Heart right ventricle (tissue), 16 donors: ENCODE measurements at regions not wholly inside any gene's neighbourhood (a gene's known extent, or its start where the extent isn't known, plus 50 kb on each side); places are given as distances from the start of the nearest gene placed in this dataset.
A peak's percentile ranks its signal among the peaks of the same experiment; 100 is the strongest.

Experiments used
- ATAC-seq, 8 donors: fragments of 200-7000 bp; cut with Tn5 transposase; one replicate each; pipeline ENCODE4 v1.9.1; 2020; ENCODE audit warnings: mild to moderate bottlenecking in 8 of 8, moderate library complexity in 8 of 8, moderate number of reproducible peaks in 1 of 8
- DNase-seq, 2 donors: peaks; one replicate each; pipeline ENCODE4 v3.0.0-alpha.2; 2020
- H3K27ac ChIP-seq, 10 donors: fragments of 200-600 bp; sonication (generic) in 2 of 10; one replicate each; pipeline versions ENCODE4 v1.5.0 to v1.8.0; 2020 to 2022; ENCODE audit warnings: mild to moderate bottlenecking in 3 of 10
- H3K27me3 ChIP-seq, 7 donors: fragments of 200-600 bp; one replicate each; pipeline ENCODE4 v1.8.0; 2021 to 2022; ENCODE audit warnings: mild to moderate bottlenecking in 2 of 7
- H3K36me3 ChIP-seq, 9 donors: fragments of 200-600 bp; sonication (generic) in 1 of 9; one replicate each; pipeline versions ENCODE4 v1.5.0 to v1.8.0; 2020 to 2022; ENCODE audit warnings: mild to moderate bottlenecking in 2 of 9
- H3K4me1 ChIP-seq, 9 donors: fragments of 200-600 bp; sonication (generic) in 1 of 9; one replicate each; pipeline versions ENCODE4 v1.5.0 to v1.8.0; 2020 to 2022; ENCODE audit warnings: mild to moderate bottlenecking in 4 of 9
- H3K4me3 ChIP-seq, 10 donors: fragments of 200-600 bp; sonication (generic) in 2 of 10; one replicate each; pipeline versions ENCODE4 v1.5.0 to v1.8.0; 2020 to 2022; ENCODE audit warnings: mild to moderate bottlenecking in 7 of 10, moderate library complexity in 2 of 10
- H3K9me3 ChIP-seq, 11 donors: fragments of 200-600 bp in 10 of 11; sonication (generic) in 2 of 11; one replicate each; pipeline versions ENCODE4 v1.5.0 to v1.8.0; 2013 to 2022; ENCODE audit warnings: mild to moderate bottlenecking in 2 of 11, control low read depth in 1 of 11, moderate library complexity in 1 of 11
- WGBS, 2 donors: extraction: QIAGEN DNeasy Blood & Tissue Kit; methylation state at CpG; one replicate each; pipeline ENCODE4 v1.1.7; 2013; ENCODE audit warnings: inconsistent platforms in 1 of 2; 5-methylcytosine and 5-hydroxymethylcytosine counted together
- intact Hi-C, 10 donors: fragments of 100-400 bp; cut with DNase I; formaldehyde crosslinking; loops; one replicate each; pipeline versions ENCODE4 v1.11.1 to v1.14.2; 2022
- TF ChIP-seq, protein P1 (sequence below), 9 donors: fragments of 200-600 bp; sonication (generic) in 2 of 9; IDR thresholded peaks; one replicate each; pipeline versions ENCODE4 v1.5.0 to v1.8.0; 2021 to 2022; ENCODE audit warnings: antibody characterized with exemption in 9 of 9, mild to moderate bottlenecking in 5 of 9, moderate library complexity in 1 of 9
- donor health status: Arrhythmogenic right ventricular cardiomyopathy.
- donor health status: ischemic (EF 13 %, LVEDD 7.1; RV severe dilation, severe dysfunction).
- donor health status: healthy with polysubstance abuse.
- donor health status: DM: no; HTN: yes; CAD: no.
- donor health status: DM: no; HTN: no; CAD: no.
- donor health status: ischemic (EF 25% LVEDD 6.9; RV normal size, moderate dysfunction).
- donor health status: ischemic (EF 25% LVEDD 5.7; RV mildly dilated, moderate dysfunction).
- donor health status: healthy.
- donor health status: DM: yes; HTN: yes; CAD: no.
- donor health status: Ischemic cardiomyopathy.
- donor health status: ischemic (EF 35%, LVEDD 5.7; RV mildly dilated, moderate dysfunction).
- donor health status: nonischemic (EF 11% LVEDD 7.7; RV severe dilation, severe dysfunction).
- donor health status: DM: yes; HTN: yes; CAD: no.
- donor health status: PGD.
- donor health status: ischemic (EF 29% LVEDD 5.4; RV normal size, mild dysfunction).
- donor health status: nonischemic (EF 23%, LVEDD 6.1; RV moderate dilation, normal function).

DNA sequence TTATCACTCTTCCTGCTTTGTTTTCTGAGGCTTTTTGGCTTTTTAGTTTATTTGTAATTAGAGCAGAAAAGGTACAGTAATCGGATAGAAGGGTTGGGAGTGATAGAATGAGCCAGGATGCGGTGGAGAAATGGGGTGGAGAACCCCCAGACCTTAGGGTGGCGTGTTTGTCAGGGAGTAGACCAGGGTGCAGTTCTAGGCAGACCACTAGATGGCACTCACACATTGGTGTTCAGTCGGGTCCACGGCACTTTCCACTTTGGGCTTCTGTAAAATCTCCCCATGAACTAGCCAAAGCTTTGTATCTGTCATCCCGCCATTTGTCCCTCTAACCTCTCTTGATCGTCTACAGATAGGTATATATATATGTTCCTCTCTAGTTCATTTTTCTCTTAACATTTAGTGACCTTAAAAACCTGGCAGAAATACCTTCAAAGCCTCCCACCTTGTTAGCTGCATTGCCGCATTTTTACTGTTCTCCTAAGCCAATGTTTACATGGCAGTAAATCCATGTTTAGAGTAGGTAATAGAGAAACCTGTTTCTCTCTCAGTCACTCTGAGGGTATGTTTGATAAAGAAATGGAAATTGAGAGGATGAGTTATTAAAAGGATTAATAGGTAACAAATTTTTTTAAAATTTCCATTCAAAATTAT lies 154.9 kb downstream of the TM9SF2 start:
- H3K4me3 ChIP-seq, result no peak overlapping the region
- H3K4me1 ChIP-seq, result peaks cover 0 to 35% (median 14%) of the 10 kb centered on the region in 9 donors
- WGBS, 2 donors, result 15 to 17% methylated on average over 8 of the region's 8 CpGs
- H3K9me3 ChIP-seq, result no peaks in the 10 kb centered on the region
- no peak overlapping the region for H3K27ac ChIP-seq
- ATAC-seq (peak in 7 of 8 donors; percentile 63 to 79 (median 68)), DNase-seq (peak; percentile 41 to 81)
- H3K36me3 ChIP-seq, result no peaks in the 10 kb centered on the region
- H3K27me3 ChIP-seq, result peaks cover 0 to 40% (median 0%) of the 10 kb centered on the region in 7 donors
- TF ChIP-seq, protein P1, sequence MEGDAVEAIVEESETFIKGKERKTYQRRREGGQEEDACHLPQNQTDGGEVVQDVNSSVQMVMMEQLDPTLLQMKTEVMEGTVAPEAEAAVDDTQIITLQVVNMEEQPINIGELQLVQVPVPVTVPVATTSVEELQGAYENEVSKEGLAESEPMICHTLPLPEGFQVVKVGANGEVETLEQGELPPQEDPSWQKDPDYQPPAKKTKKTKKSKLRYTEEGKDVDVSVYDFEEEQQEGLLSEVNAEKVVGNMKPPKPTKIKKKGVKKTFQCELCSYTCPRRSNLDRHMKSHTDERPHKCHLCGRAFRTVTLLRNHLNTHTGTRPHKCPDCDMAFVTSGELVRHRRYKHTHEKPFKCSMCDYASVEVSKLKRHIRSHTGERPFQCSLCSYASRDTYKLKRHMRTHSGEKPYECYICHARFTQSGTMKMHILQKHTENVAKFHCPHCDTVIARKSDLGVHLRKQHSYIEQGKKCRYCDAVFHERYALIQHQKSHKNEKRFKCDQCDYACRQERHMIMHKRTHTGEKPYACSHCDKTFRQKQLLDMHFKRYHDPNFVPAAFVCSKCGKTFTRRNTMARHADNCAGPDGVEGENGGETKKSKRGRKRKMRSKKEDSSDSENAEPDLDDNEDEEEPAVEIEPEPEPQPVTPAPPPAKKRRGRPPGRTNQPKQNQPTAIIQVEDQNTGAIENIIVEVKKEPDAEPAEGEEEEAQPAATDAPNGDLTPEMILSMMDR (IDR thresholded peaks at IDR 0.05), result peak; percentile 78 to 93 (median 90)
- intact Hi-C loops, result loop anchor here (1.0 to 10.0 kb wide), 13 partner anchors 249 to 1469 kb away; no protein-coding TSS in a partner anchor

DNA sequence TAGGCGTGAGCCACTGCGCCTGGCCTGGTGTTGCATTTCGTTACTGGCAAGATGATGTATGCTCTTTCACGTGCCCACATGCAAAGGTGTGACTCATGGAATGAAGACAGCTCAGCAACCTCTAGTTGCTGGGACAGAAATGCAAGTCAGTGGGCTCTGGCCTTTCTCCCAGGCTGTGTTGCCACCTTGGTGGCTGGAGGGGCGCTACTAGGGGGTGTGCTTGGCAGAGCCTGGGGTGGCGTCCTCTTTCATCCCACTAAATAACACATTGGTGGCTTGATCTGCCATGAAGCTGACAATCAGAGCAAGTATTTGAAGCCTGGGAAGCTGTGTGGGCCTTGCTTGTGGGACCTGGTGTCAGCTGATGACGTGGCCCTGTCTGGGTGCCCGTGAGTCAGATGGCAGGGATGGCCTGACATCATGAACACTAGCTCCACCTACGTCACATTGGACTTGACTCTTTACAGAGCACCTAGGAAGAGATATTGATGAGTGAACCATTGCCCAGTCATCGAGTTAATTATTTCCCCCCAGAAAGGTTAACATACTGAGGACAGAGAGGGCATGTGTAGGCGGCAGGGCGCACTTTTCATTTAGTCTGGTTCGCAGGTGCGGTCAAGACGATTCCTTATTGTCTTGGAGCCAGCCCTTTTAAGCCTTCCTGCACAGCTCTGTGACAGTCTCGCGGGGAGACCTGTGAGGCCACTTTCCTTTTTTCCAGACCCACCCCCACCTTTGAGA lies 154.2 kb downstream of the TM9SF2 start:
- intact Hi-C loops, result loop anchor here (1.0 to 10.0 kb wide), 13 partner anchors 249 to 1469 kb away; no protein-coding TSS in a partner anchor
- Histone ChIP-seq H3K27me3 (peaks cover 0 to 40% (median 0%) of the 10 kb centered on the region in 7 donors), H3K27ac (no peak overlapping the region), H3K4me1 (peaks cover 0 to 35% (median 14%) of the 10 kb centered on the region in 9 donors), H3K4me3 (no peak overlapping the region), H3K9me3 (no peaks in the 10 kb centered on the region), H3K36me3 (no peaks in the 10 kb centered on the region)
- WGBS, 2 donors, result 77 to 80% methylated on average over 17 of the region's 17 CpGs
- DNase-seq (no peak), ATAC-seq (no peak)
- TF ChIP-seq, protein P1 (IDR thresholded peaks at IDR 0.05), result no peak

DNA sequence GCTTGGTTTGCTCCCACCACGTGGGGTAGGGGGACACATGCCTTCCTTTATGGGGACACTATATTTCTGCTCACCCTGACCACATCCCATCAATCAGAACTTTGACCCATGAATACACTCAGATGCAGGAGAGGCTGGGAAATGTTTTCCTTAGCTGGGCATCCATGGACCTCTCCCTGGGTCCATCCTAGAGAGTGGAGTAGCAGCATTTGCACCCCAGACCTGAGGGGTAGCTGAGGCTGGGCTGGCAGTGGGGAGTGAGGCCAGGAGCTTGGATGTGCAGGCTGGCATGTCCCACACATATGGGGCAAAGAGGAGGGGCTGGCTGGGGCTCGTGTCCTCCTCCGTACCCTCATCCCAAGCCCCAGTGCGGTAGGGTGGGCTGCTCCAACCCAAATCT lies 152.8 kb downstream of the TM9SF2 start:
- DNase-seq, result no peak
- intact Hi-C loops, result loop anchor here in 9 of 10 donors (5.0 to 10.0 kb wide), 6 partner anchors 251 to 1471 kb away; no protein-coding TSS in a partner anchor
- WGBS, 2 donors, result 83 to 90% methylated on average over 4 of the region's 4 CpGs
- peaks cover 0 to 29% (median 0%) of the 10 kb centered on the region in 7 donors for H3K27me3 ChIP-seq
- no peaks in the 10 kb centered on the region for H3K36me3 ChIP-seq
- no peak overlapping the region for H3K27ac ChIP-seq
- H3K9me3 ChIP-seq, result no peaks in the 10 kb centered on the region
- H3K4me1 ChIP-seq, result peaks cover 0 to 31% (median 11%) of the 10 kb centered on the region in 9 donors
- H3K4me3 ChIP-seq, result no peak overlapping the region
- no peak for ATAC-seq
- TF ChIP-seq, protein P1 (IDR thresholded peaks at IDR 0.05), result no peak

DNA sequence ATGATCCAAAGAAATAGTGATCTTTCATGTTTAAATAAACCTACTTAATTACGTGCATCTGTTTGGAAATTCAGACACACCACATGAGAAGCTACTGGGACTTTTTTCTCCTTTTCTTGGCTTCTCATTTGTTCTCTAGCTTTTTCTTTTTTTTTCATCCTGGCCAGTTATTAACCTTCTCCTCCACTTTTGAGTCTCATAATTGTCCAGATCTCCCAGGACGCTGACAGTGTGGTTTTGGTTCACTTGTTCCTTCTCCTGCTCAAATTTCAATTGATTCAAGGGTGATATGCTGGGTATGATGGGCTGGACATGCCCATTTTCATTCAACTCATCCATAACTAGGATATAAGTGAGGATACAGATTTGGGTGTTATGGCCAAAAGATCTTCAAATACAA lies 152.3 kb downstream of the TM9SF2 start:
- no peak overlapping the region for H3K4me3 ChIP-seq
- ATAC-seq (no peak), DNase-seq (no peak)
- no peaks in the 10 kb centered on the region for H3K9me3 ChIP-seq
- TF ChIP-seq, protein P1 (IDR thresholded peaks at IDR 0.05), result no peak
- peaks cover 0 to 30% (median 6%) of the 10 kb centered on the region in 9 donors for H3K4me1 ChIP-seq
- H3K27me3 ChIP-seq, result peaks cover 0 to 23% (median 0%) of the 10 kb centered on the region in 7 donors
- H3K36me3 ChIP-seq, result no peaks in the 10 kb centered on the region
- no peak overlapping the region for H3K27ac ChIP-seq
- intact Hi-C loops, result loop anchor here in 9 of 10 donors (5.0 to 10.0 kb wide), 6 partner anchors 251 to 1471 kb away; no protein-coding TSS in a partner anchor
- 44 to 62% methylated on average over 2 of the region's 2 CpGs for WGBS, 2 donors
